Liver (tissue), 3 donors: ENCODE measurements at regions not wholly inside any gene's neighbourhood (a gene's known extent, or its start where the extent isn't known, plus 50 kb on each side); places are given as distances from the start of the nearest gene placed in this dataset.

ENCODE experiments used
- CTCF ChIP-seq: fragments of 150-350 bp; IDR thresholded peaks from 2 replicates; pipeline ENCODE4 v1.5.1; 2017; ENCODE audit warnings: improper control_type of control experiment, low read depth, low read length; ENCODE audit not compliant: missing input control
- JUND ChIP-seq, 2 donors: IDR thresholded peaks; 2 replicates each; pipeline ENCODE4 v1.6.1; 2016; ENCODE audit warnings: antibody characterized with exemption in 2 of 2
- RAD21 ChIP-seq, 2 donors: IDR thresholded peaks; 2 replicates each; pipeline ENCODE4 v1.6.1; 2016; ENCODE audit warnings: antibody characterized with exemption in 2 of 2, mild to moderate bottlenecking in 2 of 2
- SP1 ChIP-seq: IDR thresholded peaks from 2 replicates; pipeline ENCODE4 v1.6.1; 2018; ENCODE audit warnings: antibody characterized with exemption, mild to moderate bottlenecking
- TAF1 ChIP-seq: conservative IDR thresholded peaks from 2 replicates; pipeline ENCODE4 v1.6.1; 2016; ENCODE audit warnings: antibody characterized with exemption, mild to moderate bottlenecking
- TF ChIP-seq, protein P1 (sequence below): IDR thresholded peaks from 2 replicates; pipeline ENCODE4 v1.6.1; 2016; ENCODE audit warnings: antibody characterized with exemption, mild to moderate bottlenecking
- TF ChIP-seq, protein P2 (sequence below): IDR thresholded peaks from 2 replicates; pipeline ENCODE4 v1.6.1; 2016; ENCODE audit warnings: antibody characterized with exemption
- donor health status: healthy.
- donor health status: healthy.

- no peak for TF ChIP-seq CTCF
- TF ChIP-seq, protein P1, sequence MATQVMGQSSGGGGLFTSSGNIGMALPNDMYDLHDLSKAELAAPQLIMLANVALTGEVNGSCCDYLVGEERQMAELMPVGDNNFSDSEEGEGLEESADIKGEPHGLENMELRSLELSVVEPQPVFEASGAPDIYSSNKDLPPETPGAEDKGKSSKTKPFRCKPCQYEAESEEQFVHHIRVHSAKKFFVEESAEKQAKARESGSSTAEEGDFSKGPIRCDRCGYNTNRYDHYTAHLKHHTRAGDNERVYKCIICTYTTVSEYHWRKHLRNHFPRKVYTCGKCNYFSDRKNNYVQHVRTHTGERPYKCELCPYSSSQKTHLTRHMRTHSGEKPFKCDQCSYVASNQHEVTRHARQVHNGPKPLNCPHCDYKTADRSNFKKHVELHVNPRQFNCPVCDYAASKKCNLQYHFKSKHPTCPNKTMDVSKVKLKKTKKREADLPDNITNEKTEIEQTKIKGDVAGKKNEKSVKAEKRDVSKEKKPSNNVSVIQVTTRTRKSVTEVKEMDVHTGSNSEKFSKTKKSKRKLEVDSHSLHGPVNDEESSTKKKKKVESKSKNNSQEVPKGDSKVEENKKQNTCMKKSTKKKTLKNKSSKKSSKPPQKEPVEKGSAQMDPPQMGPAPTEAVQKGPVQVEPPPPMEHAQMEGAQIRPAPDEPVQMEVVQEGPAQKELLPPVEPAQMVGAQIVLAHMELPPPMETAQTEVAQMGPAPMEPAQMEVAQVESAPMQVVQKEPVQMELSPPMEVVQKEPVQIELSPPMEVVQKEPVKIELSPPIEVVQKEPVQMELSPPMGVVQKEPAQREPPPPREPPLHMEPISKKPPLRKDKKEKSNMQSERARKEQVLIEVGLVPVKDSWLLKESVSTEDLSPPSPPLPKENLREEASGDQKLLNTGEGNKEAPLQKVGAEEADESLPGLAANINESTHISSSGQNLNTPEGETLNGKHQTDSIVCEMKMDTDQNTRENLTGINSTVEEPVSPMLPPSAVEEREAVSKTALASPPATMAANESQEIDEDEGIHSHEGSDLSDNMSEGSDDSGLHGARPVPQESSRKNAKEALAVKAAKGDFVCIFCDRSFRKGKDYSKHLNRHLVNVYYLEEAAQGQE: no peak
- TF ChIP-seq, protein P2, sequence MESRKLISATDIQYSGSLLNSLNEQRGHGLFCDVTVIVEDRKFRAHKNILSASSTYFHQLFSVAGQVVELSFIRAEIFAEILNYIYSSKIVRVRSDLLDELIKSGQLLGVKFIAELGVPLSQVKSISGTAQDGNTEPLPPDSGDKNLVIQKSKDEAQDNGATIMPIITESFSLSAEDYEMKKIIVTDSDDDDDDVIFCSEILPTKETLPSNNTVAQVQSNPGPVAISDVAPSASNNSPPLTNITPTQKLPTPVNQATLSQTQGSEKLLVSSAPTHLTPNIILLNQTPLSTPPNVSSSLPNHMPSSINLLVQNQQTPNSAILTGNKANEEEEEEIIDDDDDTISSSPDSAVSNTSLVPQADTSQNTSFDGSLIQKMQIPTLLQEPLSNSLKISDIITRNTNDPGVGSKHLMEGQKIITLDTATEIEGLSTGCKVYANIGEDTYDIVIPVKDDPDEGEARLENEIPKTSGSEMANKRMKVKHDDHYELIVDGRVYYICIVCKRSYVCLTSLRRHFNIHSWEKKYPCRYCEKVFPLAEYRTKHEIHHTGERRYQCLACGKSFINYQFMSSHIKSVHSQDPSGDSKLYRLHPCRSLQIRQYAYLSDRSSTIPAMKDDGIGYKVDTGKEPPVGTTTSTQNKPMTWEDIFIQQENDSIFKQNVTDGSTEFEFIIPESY: no peak
- TF ChIP-seq TAF1: no peak
- TF ChIP-seq SP1: no peak
- TF ChIP-seq JUND (IDR thresholded peaks at IDR 0.05): no peak
- no peak for TF ChIP-seq RAD21 (IDR thresholded peaks at IDR 0.05)
Measured at GRCh38 chr6:111967131-111967530, 86.8 kb upstream of the CCN6 start.
